ENCODE measurements at regions not wholly inside any gene's neighbourhood (a gene's known extent, or its start where the extent isn't known, plus 50 kb on each side); places are given as distances from the start of the nearest gene placed in this dataset.

DNA sequence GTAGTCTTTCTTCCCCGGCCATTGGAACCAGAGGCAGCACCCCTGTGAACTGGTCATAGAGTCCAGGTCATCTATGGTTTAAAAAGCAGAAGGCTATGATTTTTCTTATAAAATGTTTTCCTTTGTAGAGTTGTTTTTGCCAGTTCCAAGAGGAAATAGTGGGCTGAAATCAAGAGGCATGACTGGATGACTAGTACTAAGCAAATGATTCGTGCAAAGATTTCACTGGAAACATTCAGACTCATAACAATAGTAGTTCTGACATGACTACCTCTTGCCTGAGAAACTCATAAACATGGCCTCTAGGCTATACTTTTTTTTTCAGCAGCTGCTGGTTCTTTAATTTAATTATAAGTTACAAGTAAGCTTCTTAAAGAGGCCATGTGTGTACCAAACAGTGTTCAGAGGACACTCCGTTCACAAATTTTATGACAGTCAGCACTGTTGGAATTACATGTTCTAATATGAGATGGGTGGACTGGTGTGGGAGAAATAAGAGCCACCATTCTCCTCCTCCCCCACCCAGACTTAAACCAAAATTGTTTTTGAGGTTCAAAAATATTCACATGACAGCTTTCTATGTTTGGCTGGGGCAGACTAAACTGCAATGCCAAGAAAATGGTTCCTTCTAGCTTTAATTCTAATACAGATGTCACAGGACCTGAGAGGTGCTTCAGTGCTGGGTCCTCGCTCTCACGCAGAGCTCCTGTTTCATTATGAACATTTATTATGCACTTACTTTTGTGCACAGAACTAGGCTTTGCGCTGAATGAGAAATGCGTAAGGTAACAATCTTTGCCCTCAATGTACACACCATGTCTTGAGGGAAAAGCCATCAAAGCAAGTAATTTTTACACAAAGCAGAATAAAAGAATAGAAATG is 147.5 kb downstream of the ZC3H11B start:
- no TSS peak for BruUV-seq (replicated peaks)
- intact Hi-C loops (cut with micrococcal nuclease; ENCODE audit: unreplicated experiment), result no loop called here
- H3K36me3 ChIP-seq (ENCODE audit: insufficient read depth, low read length, poor library complexity, severe bottlenecking), result no peaks in the 10 kb centered on the region
- no peaks in the 10 kb centered on the region for H3K4me1 ChIP-seq (ENCODE audit: insufficient read depth, low read length, poor library complexity, severe bottlenecking)
- no peak overlapping the region for H3K27ac ChIP-seq (ENCODE audit: low read depth, low read length, poor library complexity, severe bottlenecking)
- no peak overlapping the region for H3K4me3 ChIP-seq (ENCODE audit: low read depth, low read length, poor library complexity, severe bottlenecking)
- TF ChIP-seq, protein P1, sequence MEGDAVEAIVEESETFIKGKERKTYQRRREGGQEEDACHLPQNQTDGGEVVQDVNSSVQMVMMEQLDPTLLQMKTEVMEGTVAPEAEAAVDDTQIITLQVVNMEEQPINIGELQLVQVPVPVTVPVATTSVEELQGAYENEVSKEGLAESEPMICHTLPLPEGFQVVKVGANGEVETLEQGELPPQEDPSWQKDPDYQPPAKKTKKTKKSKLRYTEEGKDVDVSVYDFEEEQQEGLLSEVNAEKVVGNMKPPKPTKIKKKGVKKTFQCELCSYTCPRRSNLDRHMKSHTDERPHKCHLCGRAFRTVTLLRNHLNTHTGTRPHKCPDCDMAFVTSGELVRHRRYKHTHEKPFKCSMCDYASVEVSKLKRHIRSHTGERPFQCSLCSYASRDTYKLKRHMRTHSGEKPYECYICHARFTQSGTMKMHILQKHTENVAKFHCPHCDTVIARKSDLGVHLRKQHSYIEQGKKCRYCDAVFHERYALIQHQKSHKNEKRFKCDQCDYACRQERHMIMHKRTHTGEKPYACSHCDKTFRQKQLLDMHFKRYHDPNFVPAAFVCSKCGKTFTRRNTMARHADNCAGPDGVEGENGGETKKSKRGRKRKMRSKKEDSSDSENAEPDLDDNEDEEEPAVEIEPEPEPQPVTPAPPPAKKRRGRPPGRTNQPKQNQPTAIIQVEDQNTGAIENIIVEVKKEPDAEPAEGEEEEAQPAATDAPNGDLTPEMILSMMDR (conservative IDR thresholded peaks at IDR 0.05; ENCODE audit: low read depth, low read length), result no peak
- no peak for TF ChIP-seq EZH2 (IDR thresholded peaks at IDR 0.05; ENCODE audit: borderline replicate concordance, low read depth, low read length, poor library complexity, severe bottlenecking)
- no peak for DNase-seq (ENCODE audit: low spot score)
- H3K9me3 ChIP-seq (ENCODE audit: low read depth, low read length, poor library complexity, severe bottlenecking), result no peaks in the 10 kb centered on the region
- peaks cover 26% of the 10 kb centered on the region for H3K27me3 ChIP-seq (replicated peaks; ENCODE audit: insufficient read depth, low read depth, low read length, poor library complexity)
- ChIA-PET CTCF (no interaction called here), POLR2A (ENCODE audit: low non-redundant PET) (no interaction called here)

DNA sequence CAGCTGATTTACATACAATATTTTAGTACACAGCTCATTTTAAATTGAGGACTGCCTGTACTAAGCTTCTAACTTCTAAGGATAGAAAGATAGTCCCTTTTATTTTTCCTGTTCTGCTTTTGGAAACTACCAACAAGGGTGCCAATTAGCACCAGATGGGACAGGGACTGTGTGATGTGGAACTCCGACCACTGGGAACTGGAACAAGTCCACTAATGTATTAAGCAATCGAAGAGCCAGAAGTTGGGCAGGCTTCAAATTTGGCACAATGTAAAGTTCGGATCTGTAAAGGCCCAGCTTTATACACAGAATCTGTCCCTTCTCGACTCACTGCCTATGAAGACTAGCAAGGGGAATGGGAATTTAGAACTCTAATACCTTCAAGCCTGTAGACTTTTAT is 149.3 kb downstream of the ZC3H11B start:
- intact Hi-C loops (cut with micrococcal nuclease; ENCODE audit: unreplicated experiment), result no loop called here

GRCh38 chr1:219461981-219462400 is 150.9 kb downstream of the ZC3H11B start:
- POLR2A ChIA-PET (ENCODE audit: low non-redundant PET), result no interaction called here
- CTCF ChIA-PET, result no interaction called here

More for the DNA sequence above, 149.3 kb downstream of the ZC3H11B start:
- no peaks in the 10 kb centered on the region for H3K9me3 ChIP-seq (ENCODE audit: low read depth, low read length, poor library complexity, severe bottlenecking)
- peaks cover 26% of the 10 kb centered on the region for H3K27me3 ChIP-seq (replicated peaks; ENCODE audit: insufficient read depth, low read depth, low read length, poor library complexity)
- H3K27ac ChIP-seq (ENCODE audit: low read depth, low read length, poor library complexity, severe bottlenecking), result no peak overlapping the region
- H3K4me1 ChIP-seq (ENCODE audit: insufficient read depth, low read length, poor library complexity, severe bottlenecking), result no peaks in the 10 kb centered on the region
- DNase-seq (ENCODE audit: low spot score), result no peak
- no TSS peak for BruUV-seq (replicated peaks)
- CTCF ChIA-PET, result no interaction called here
- no peaks in the 10 kb centered on the region for H3K36me3 ChIP-seq (ENCODE audit: insufficient read depth, low read length, poor library complexity, severe bottlenecking)
- POLR2A ChIA-PET (ENCODE audit: low non-redundant PET), result no interaction called here
- H3K4me3 ChIP-seq (ENCODE audit: low read depth, low read length, poor library complexity, severe bottlenecking), result no peak overlapping the region
- TF ChIP-seq, protein P1 (conservative IDR thresholded peaks at IDR 0.05; ENCODE audit: low read depth, low read length), result no peak
- no peak for TF ChIP-seq EZH2 (IDR thresholded peaks at IDR 0.05; ENCODE audit: borderline replicate concordance, low read depth, low read length, poor library complexity, severe bottlenecking)

More at GRCh38 chr1:219461981-219462400, 150.9 kb downstream of the ZC3H11B start:
- TF ChIP-seq EZH2 (IDR thresholded peaks at IDR 0.05; ENCODE audit: borderline replicate concordance, low read depth, low read length, poor library complexity, severe bottlenecking), result no peak
- TF ChIP-seq, protein P1 (conservative IDR thresholded peaks at IDR 0.05; ENCODE audit: low read depth, low read length), result no peak
- Histone ChIP-seq H3K4me3 (ENCODE audit: low read depth, low read length, poor library complexity, severe bottlenecking) (no peak overlapping the region), H3K9me3 (ENCODE audit: low read depth, low read length, poor library complexity, severe bottlenecking) (no peaks in the 10 kb centered on the region), H3K27me3 (replicated peaks; ENCODE audit: insufficient read depth, low read depth, low read length, poor library complexity) (peaks cover 19% of the 10 kb centered on the region), H3K4me1 (ENCODE audit: insufficient read depth, low read length, poor library complexity, severe bottlenecking) (no peaks in the 10 kb centered on the region), H3K27ac (ENCODE audit: low read depth, low read length, poor library complexity, severe bottlenecking) (no peak overlapping the region), H3K36me3 (ENCODE audit: insufficient read depth, low read length, poor library complexity, severe bottlenecking) (no peaks in the 10 kb centered on the region)
- BruUV-seq (replicated peaks), result no TSS peak
- no peak for DNase-seq (ENCODE audit: low spot score)
- intact Hi-C loops (cut with micrococcal nuclease; ENCODE audit: unreplicated experiment), result no loop called here
